ENCODE measurements at regions not wholly inside any gene's neighbourhood (a gene's known extent, or its start where the extent isn't known, plus 50 kb on each side); places are given as distances from the start of the nearest gene placed in this dataset.

- DNase-seq (ENCODE audit: low spot score): no peak
Observed at GRCh38 chr5:8848997-8849594, 696.8 kb downstream of the SEMA5A start.

GRCh38 chr5:8851101-8851500 lies 694.8 kb downstream of the SEMA5A start:
- no peak for DNase-seq (ENCODE audit: low spot score)

GRCh38 chr5:8857051-8857450 lies 688.8 kb downstream of the SEMA5A start:
- no peak for DNase-seq (ENCODE audit: low spot score)

- DNase-seq (ENCODE audit: low spot score): no peak
Observed at GRCh38 chr5:8861764-8862163, 684.1 kb downstream of the SEMA5A start.

GRCh38 chr5:8864053-8864452 lies 681.8 kb downstream of the SEMA5A start:
- DNase-seq (ENCODE audit: low spot score): no peak

GRCh38 chr5:8865266-8865665 lies 680.6 kb downstream of the SEMA5A start:
- no peak for DNase-seq (ENCODE audit: low spot score)

- DNase-seq (ENCODE audit: low spot score): no peak
Observed at GRCh38 chr5:8865686-8866374, 680.0 kb downstream of the SEMA5A start.

GRCh38 chr5:8868283-8868682 lies 677.6 kb downstream of the SEMA5A start:
- no peak for DNase-seq (ENCODE audit: low spot score)

- DNase-seq (ENCODE audit: low spot score): no peak
Observed at GRCh38 chr5:8869932-8870331, 675.9 kb downstream of the SEMA5A start.

- no peak for DNase-seq (ENCODE audit: low spot score)
Observed at GRCh38 chr5:8870349-8870958, 675.4 kb downstream of the SEMA5A start.

GRCh38 chr5:8870959-8871355 lies 674.9 kb downstream of the SEMA5A start:
- no peak for DNase-seq (ENCODE audit: low spot score)

- no peak for DNase-seq (ENCODE audit: low spot score)
Observed at GRCh38 chr5:8871446-8871845, 674.4 kb downstream of the SEMA5A start.

GRCh38 chr5:8875722-8876121 lies 670.2 kb downstream of the SEMA5A start:
- no peak for DNase-seq (ENCODE audit: low spot score)

GRCh38 chr5:8879248-8879647 lies 666.6 kb downstream of the SEMA5A start:
- no peak for DNase-seq (ENCODE audit: low spot score)

- no peak for DNase-seq (ENCODE audit: low spot score)
Observed at GRCh38 chr5:8884029-8884428, 661.8 kb downstream of the SEMA5A start.

- no peak for DNase-seq (ENCODE audit: low spot score)
Observed at GRCh38 chr5:8892926-8893325, 652.9 kb downstream of the SEMA5A start.

- no peak for DNase-seq (ENCODE audit: low spot score)
Observed at GRCh38 chr5:8894031-8894430, 651.8 kb downstream of the SEMA5A start.

- DNase-seq (ENCODE audit: low spot score): no peak
Observed at GRCh38 chr5:8895062-8895461, 650.8 kb downstream of the SEMA5A start.

GRCh38 chr5:8895599-8895998 lies 650.3 kb downstream of the SEMA5A start:
- DNase-seq (ENCODE audit: low spot score): no peak

GRCh38 chr5:8897316-8897715 lies 648.6 kb downstream of the SEMA5A start:
- DNase-seq (ENCODE audit: low spot score): no peak

- no peak for DNase-seq (ENCODE audit: low spot score)
Observed at GRCh38 chr5:8905021-8905420, 640.9 kb downstream of the SEMA5A start.

GRCh38 chr5:8906303-8906967 lies 639.4 kb downstream of the SEMA5A start:
- DNase-seq (ENCODE audit: low spot score): no peak

All from CD4-positive, alpha-beta T cell treated with Interleukin-2 at 100 ng/mL for 4 hours (primary cell).